Fibroblast of mammary gland (primary cell): ENCODE measurements at regions not wholly inside any gene's neighbourhood (a gene's known extent, or its start where the extent isn't known, plus 50 kb on each side); places are given as distances from the start of the nearest gene placed in this dataset.

Experiments used
- DNase-seq: peaks from one replicate; pipeline ENCODE4 v3.0.0-alpha.2; 2010; ENCODE audit warnings: low read depth
- H3K4me3 ChIP-seq: 2 replicates; pipeline ENCODE4 v1.5.1; 2011; ENCODE audit warnings: low read depth, mild to moderate bottlenecking, low read length, moderate library complexity; ENCODE audit not compliant: control insufficient read depth
- CTCF ChIP-seq: conservative IDR thresholded peaks from 2 replicates; pipeline ENCODE4 v1.5.1; 2011; ENCODE audit warnings: low read depth, low read length, inconsistent platforms; ENCODE audit not compliant: control insufficient read depth, insufficient read depth

DNA sequence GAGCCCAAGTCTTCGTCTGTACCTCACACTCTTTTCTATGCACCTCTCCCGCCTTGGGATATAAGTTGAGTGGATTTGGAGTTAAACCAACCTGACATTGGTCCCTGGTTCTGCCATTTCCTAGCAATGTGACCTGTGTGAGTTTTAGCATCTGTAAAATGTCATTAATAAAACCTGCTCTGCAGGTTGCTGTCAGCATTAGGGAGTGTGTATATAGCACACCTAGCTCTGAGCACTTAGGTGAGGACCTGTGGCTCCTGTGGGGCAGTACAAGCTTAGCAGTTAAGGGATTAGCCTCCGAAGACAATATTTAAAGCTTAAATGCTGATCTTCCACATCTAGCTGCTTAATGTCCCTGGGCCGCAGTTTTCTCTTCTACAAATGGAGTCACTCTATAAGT is 248.0 kb downstream of the TMEM114 start:
- no peak overlapping the region for H3K4me3 ChIP-seq
- no peak for TF ChIP-seq CTCF
- DNase-seq, result no peak

DNA sequence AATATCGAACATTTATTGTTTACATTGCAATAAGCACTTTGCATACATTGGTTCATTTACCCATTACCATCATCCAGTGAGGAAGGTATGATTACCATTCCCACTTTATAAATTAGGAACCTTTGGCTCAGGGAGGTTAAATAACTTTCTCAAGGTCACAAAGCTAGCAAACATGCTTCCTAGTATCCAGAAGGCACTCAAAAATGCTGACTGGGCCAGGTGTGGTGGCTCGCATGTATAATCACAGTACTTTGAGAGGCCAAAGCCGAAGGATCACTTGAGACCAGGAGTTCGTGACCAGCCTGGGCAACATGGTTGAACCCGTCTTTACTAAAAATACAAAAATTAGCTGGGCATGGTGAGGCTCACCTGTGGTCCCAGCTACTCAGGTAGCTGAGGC is 259.6 kb downstream of the TMEM114 start:
- DNase-seq, result no peak
- no peak overlapping the region for H3K4me3 ChIP-seq
- no peak for TF ChIP-seq CTCF

GRCh38 chr16:8326232-8326631 is 264.1 kb downstream of the TMEM114 start:
- TF ChIP-seq CTCF, result no peak
- H3K4me3 ChIP-seq, result no peak overlapping the region
- DNase-seq, result no peak

DNA sequence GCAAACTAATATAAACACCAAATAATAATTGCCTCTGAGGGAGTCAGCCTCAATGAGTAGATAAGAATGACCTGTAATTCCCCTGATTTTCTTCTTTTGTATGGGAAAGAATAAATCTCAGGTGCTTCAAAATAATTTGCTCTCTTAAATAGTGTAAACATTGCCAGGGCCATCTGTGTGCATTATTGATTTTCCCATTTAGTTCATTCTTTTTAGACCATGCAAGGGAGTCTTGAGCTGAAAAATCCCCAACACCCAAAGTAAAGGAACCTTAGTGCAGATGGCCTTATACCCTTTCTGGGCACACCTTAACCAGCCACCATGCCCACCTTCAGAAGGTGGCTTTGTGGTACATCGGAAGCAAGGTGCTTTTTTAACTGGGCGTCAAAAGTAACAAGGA is 267.2 kb downstream of the TMEM114 start:
- TF ChIP-seq CTCF, result no peak
- H3K4me3 ChIP-seq, result no peak overlapping the region
- no peak for DNase-seq

GRCh38 chr16:8320131-8320530 is 270.2 kb downstream of the TMEM114 start:
- H3K4me3 ChIP-seq, result no peak overlapping the region
- TF ChIP-seq CTCF, result no peak
- no peak for DNase-seq

GRCh38 chr16:8310816-8311215 is 279.5 kb downstream of the TMEM114 start:
- no peak for DNase-seq
- TF ChIP-seq CTCF, result no peak

DNA sequence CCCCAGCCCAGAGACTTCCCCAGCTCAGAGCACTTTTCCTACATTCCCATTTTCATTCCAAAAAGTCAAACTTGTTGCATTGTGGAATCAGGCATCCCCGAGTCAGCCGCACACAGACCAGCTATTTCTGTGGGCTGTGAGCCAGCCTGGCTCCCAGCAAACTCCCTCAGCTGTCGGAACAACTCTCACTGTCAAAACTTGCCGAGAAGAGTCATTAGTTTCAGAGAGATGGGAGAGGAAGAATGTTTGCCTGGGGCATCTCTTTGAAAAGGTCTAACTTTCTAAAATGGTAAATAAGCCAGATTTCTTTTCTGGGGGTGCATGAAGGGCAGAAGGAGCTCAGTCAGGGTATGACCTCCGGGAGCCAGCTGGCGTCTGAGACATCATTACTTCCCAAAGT is 280.0 kb downstream of the TMEM114 start:
- no peak for TF ChIP-seq CTCF
- no peak overlapping the region for H3K4me3 ChIP-seq
- DNase-seq, result no peak

More at GRCh38 chr16:8310816-8311215, 279.5 kb downstream of the TMEM114 start:
- no peak overlapping the region for H3K4me3 ChIP-seq
